ENCODE measurements at regions not wholly inside any gene's neighbourhood (a gene's known extent, or its start where the extent isn't known, plus 50 kb on each side); places are given as distances from the start of the nearest gene placed in this dataset.

DNA sequence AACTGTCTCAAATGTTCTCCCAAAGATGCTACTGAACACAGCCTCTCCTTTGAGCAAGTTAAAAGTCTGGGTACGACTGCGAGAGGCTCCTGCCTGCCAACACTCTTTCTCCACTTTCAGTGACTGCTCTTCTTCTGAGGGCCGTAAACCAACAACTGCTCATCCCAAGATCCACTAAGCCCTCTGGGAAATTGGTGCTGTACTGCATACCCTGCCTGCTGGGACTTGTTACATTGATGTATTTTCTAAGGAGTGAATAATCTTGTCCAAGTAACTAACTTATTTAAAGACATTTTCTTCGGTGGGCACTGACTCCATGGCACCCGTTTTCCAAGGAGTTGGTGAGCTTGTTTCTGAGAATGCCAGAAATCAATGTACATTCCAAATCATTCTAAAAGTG lies 87.2 kb downstream of the ZNF280B start:
- DNase-seq: no peak

DNA sequence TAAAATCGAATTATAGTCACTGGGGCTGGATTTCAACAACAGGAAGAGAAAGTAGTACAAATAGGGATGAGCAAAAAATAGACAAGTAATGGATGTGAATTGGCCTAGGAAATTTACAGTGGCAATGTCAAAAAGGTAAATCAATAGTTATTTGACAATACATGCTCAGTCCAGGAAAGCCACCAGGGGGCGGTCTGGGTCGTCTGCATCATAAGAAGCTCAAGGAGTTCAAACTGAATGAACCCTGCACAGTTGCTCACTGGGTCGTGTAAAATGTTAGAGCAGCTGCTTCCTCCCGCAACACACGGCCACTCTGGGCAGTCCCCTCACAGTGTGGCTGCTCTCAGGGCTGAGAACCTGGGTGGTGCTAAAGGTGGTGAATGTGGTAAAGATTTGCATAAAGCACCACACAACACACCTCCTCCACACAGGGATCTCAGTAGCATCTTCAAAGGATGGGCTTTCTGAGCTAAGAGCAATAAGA lies 85.9 kb downstream of the ZNF280B start:
- peak; percentile 83 for DNase-seq

GRCh38 chr22:22423681-22424080 lies 84.9 kb downstream of the ZNF280B start:
- DNase-seq: no peak

GRCh38 chr22:22424210-22424800 lies 84.2 kb downstream of the ZNF280B start:
- DNase-seq: no peak

GRCh38 chr22:22424956-22425355 lies 83.6 kb downstream of the ZNF280B start:
- no peak for DNase-seq

DNA sequence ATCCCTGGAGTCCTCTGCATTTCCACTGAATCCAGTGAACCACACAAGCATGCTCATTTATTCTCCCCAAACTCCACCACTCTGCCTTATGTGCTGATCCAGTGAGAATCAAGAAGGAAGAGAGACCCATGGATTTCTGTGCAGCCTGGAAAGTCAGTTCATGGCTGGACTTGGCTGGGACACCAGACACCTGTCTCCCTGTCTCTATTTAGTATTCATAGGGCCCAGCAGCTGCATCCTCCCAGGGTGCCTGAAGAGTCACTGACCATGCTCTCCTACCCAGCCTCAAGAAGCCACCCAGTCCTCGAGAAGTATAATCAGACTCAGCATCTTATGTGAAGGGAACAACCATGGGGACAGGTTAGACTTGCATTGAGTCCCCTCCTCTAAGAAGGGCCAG lies 83.2 kb downstream of the ZNF280B start:
- no peak for DNase-seq

GRCh38 chr22:22425783-22426624 lies 82.5 kb downstream of the ZNF280B start:
- DNase-seq: no peak

GRCh38 chr22:22427542-22428065 lies 80.9 kb downstream of the ZNF280B start:
- no peak for DNase-seq

GRCh38 chr22:22428222-22429098 lies 80.1 kb downstream of the ZNF280B start:
- DNase-seq: no peak

DNA sequence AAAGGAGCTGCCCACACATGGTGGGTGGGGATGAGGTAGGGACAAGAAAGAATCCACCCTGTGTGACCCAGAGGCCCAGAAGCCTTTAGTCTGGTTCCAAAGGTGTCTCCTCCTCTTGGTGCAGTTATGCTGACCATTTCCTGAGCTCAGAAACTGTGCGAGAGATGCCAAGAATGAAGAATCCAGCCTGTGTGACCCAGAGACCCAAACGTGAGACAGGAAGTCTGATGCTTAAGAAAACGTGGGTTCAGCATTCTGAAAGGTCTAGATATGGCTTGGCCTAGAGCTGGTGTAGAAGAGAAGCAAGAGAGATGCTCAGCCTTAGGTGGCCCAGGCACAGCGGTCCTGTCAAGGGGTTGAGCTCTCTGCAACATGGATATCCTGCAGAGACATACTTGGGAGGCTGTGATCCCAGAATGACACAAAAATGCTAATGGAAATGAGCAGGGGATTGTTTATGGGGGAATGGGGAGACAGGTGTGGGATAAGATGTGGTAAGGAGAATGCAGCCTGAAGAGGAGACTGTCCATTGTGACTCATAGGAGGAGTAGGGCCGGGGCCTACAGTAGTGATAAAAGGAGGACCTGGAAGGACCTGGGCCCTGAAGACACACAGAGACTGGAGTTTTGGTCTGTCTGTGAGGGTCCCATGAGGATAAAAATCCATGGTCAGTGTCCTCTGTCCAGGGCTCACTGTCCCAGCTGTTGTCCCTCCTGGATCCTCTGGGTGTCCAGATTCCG lies 79.0 kb downstream of the ZNF280B start:
- no peak for DNase-seq

DNA sequence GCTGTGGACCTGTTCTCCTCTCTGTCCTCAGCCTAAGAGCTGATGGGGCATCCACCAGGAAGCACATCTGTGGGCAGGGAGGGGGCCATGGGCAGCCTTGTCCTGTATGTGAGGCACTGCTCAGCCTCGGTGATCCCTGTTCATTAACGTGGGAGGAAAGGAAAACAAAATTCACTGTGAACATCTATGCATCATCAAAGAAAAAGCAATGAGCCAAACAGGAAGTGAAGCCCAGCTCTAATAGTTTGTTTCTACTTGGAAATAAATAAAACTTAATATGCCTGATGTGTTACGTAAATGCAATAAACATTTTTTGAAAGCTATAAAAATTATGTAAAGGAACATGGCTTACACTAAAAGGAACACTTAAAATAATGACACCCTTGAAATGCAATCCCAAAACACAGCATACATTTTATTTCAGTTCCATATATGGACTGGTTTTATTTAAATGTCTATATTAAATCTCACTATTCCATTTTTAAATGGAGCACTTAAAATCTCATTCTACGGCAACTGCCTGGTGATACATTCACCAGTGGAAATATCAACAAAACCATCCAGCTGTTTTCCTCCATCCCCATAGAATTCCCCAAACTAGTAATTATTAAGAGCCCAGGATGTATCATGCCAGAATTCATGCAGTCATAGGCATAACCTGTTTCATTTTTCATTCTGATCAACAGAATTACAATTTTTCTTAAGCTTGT lies 78.3 kb downstream of the ZNF280B start:
- DNase-seq: no peak

DNA sequence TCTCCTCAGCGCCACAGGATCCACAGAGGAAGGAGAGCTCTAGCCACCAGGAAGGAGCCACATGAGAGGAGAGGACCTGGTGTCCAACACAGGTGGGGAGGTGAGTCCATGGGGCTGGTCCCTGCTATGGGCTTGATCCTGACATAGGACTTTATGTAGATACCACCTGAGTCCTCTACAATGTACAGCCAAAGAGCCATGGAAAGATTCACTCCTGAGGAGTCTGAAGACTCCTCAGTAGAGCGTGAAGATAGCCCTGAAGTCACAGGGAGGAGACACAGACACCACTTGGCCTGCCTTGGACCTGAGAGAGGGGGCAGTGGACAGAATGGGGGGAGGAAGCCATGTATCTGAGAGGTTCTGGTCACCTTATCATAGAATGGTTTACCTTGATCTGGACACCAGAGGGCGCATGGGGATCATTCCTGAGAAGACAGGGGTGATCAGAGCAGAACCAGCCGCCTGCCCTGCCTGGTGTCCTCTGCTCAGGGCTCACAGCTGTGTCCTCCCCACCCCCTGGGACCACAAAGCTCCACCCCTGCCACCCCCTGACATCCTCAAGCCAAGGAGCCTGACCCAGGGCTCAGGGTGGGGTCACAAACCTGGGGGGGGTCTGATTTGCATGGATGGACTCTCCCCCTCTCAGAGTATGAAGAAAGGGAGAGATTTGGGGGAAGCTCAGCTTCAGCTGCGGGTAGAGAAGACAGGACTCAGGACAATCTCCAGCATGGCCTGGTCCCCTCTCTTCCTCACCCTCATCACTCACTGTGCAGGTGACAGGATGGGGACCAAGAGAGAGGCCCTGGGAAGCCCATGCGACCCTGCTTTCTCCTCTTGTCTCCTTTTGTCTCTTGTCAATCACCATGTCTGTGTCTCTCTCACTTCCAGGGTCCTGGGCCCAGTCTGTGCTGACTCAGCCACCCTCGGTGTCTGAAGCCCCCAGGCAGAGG lies 77.0 kb downstream of the ZNF280B start:
- DNase-seq: peak; percentile 83

DNA sequence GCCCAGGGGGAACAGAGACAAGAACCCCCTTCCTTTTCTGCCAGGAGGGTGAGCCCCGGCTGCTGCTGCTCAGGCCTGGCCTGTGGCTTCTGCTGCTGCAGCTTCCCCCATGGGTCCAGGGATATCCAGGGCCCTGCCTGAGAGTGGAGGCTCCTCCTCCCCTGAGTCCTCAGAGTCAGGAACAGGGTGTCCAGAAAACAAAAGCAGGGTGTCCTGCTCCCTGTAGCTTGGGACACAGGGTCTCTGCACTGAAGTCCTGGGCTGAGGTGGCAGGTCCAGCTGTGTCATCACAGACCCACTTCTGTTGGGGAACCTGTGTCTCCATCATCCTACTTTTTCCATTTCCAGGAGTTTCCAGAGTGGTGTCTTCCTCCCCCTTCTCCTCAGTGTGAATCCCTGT lies 76.1 kb downstream of the ZNF280B start:
- no peak for DNase-seq

GRCh38 chr22:22432937-22433336 lies 75.6 kb downstream of the ZNF280B start:
- no peak for DNase-seq

DNA sequence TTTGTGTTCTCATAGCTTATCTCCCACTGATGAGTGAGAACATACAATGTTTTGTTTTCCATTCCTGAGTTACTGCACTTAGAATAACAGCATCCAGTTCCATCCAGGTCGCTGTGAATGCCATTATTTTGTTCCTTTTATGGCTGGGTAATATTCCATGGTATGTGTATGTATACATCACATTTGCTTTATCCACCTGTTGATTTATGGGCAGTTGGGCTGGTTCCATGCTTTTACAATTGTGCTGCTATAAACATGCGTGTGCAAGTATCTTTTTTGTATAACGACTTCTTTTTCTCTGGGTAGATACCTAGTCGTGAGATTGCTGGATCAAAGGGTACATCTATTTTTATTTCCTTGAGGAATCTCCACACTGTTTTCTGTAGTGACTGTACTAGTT lies 74.8 kb downstream of the ZNF280B start:
- DNase-seq: no peak

Measured in hematopoietic multipotent progenitor cell treated with erythropoietin and hydrocortisone succinate and interleukin-3 and kit ligand, for 4 days (in vitro differentiated cells).